HG03175 (cell line): ENCODE measurements at regions not wholly inside any gene's neighbourhood (a gene's known extent, or its start where the extent isn't known, plus 50 kb on each side); places are given as distances from the start of the nearest gene placed in this dataset.
"Not testable (repeated sequence)": the region's sequence is repeated elsewhere in the genome, so short reads cannot be mapped to it uniquely, and the experiment has no call there.

Experiments used
- ATAC-seq: cut with Tn5 transposase; IDR thresholded peaks from one replicate; pipeline ENCODE4 v1.9.1; 2021; ENCODE audit warnings: mild to moderate bottlenecking, moderate library complexity; ENCODE audit not compliant: unreplicated experiment

GRCh38 chr3:90145094-90145860 lies 1037.9 kb downstream of the EPHA3 start:
- ATAC-seq: no peak

GRCh38 chr3:90180096-90180495 lies 1072.7 kb downstream of the EPHA3 start:
- no peak for ATAC-seq

- no peak for ATAC-seq
These were observed 1073.1 kb downstream of the EPHA3 start for GRCh38 chr3:90180543-90180942.

- ATAC-seq: peak; percentile 82
These were observed 1075.0 kb downstream of the EPHA3 start for GRCh38 chr3:90182291-90182976.

GRCh38 chr3:90184861-90185260 lies 1077.4 kb downstream of the EPHA3 start:
- ATAC-seq: no peak

- ATAC-seq: not testable (repeated sequence)
These were observed 1090.0 kb downstream of the EPHA3 start for GRCh38 chr3:90197383-90197782.

- ATAC-seq: not testable (repeated sequence)
These were observed 1095.5 kb downstream of the EPHA3 start for GRCh38 chr3:90202931-90203330.

GRCh38 chr3:90206482-90206881 lies 1099.1 kb downstream of the EPHA3 start:
- ATAC-seq: not testable (repeated sequence)

GRCh38 chr3:90207353-90208097 lies 1100.1 kb downstream of the EPHA3 start:
- ATAC-seq: not testable (repeated sequence)

- no peak for ATAC-seq
These were observed 1114.5 kb downstream of the EPHA3 start for GRCh38 chr3:90221900-90222299.

- ATAC-seq: no peak
These were observed 1134.1 kb downstream of the EPHA3 start for GRCh38 chr3:90241481-90241880.

GRCh38 chr3:90253131-90253530 lies 1145.7 kb downstream of the EPHA3 start:
- ATAC-seq: no peak

GRCh38 chr3:90261481-90262433 lies 1154.3 kb downstream of the EPHA3 start:
- ATAC-seq: no peak
